Transverse colon (tissue), 4 donors: ENCODE measurements at regions not wholly inside any gene's neighbourhood (a gene's known extent, or its start where the extent isn't known, plus 50 kb on each side); places are given as distances from the start of the nearest gene placed in this dataset.

Source experiments
- DNase-seq: peaks from one replicate; pipeline ENCODE4 v3.0.0-alpha.2; 2019
- H3K27ac ChIP-seq, 4 donors: fragments of 200-600 bp; sonication (generic); 2 replicates each; pipeline ENCODE4 v1.5.1; 2016 to 2018; ENCODE audit warnings: inconsistent platforms in 4 of 4
- H3K27me3 ChIP-seq: fragments of 200-600 bp; sonication (generic); 2 replicates; pipeline ENCODE4 v1.5.1; 2017; ENCODE audit warnings: inconsistent platforms
- H3K36me3 ChIP-seq, 4 donors: fragments of 200-600 bp; sonication (generic); 2 replicates each; pipeline ENCODE4 v1.5.1; 2017 to 2019; ENCODE audit warnings: inconsistent platforms in 4 of 4
- H3K4me1 ChIP-seq, 4 donors: fragments of 200-600 bp; sonication (generic); 2 replicates each; pipeline ENCODE4 v1.5.1; 2017 to 2020; ENCODE audit warnings: inconsistent platforms in 4 of 4
- H3K4me3 ChIP-seq, 4 donors: fragments of 200-600 bp; sonication (generic); 1 replicate in 1 of 4; 2 replicates in 3 of 4; pipeline versions ENCODE4 v1.5.1 to v1.6.1; 2017 to 2019; ENCODE audit warnings: inconsistent platforms in 4 of 4
- H3K9me3 ChIP-seq, 2 donors: fragments of 200-600 bp; sonication (generic); 2 replicates each; pipeline ENCODE4 v1.5.1; 2017 to 2019; ENCODE audit warnings: inconsistent platforms in 2 of 2
- EP300 ChIP-seq: sonication (generic); formaldehyde crosslinking; IDR thresholded peaks from one replicate; pipeline ENCODE4 v1.6.1; 2017; ENCODE audit warnings: antibody characterized with exemption, low read depth
- POLR2A ChIP-seq: fragments of 450-650 bp; IDR thresholded peaks from one replicate; pipeline ENCODE4 v1.6.1; 2016; ENCODE audit warnings: antibody characterized with exemption, mild to moderate bottlenecking, moderate library complexity
- POLR2AphosphoS5 ChIP-seq, 3 donors: sonication (generic); formaldehyde crosslinking; IDR thresholded peaks; one replicate each; pipeline ENCODE4 v1.6.1; 2016; ENCODE audit warnings: antibody characterized with exemption in 3 of 3
- WGBS, 2 donors: methylation state at CpG; one replicate each; pipeline ENCODE4 v1.1.5; 2018; ENCODE audit warnings: low coverage in 1 of 2; 5-methylcytosine and 5-hydroxymethylcytosine counted together
- in situ Hi-C, 4 donors: fragments of 200-750 bp; cut with MboI; loops; one replicate each; pipeline versions ENCODE4 v1.15.0 to v1.15.1; 2017; ENCODE audit warnings: low sequenced_read_pairs in 3 of 4, low pct_ligation_motif_present in 1 of 4, low pct_unique_long_range_greater_than_20kb in 1 of 4
- intact Hi-C: fragments of 100-400 bp; cut with DNase I; formaldehyde crosslinking; loops from one replicate; pipeline ENCODE4 v1.15.1; 2023; ENCODE audit warnings: low total_unique reads
- TF ChIP-seq, protein P1 (sequence below), 5 experiments: fragments of 200-600 bp in 3 of 5; fragments of 450-650 bp in 2 of 5; sonication (generic) in 3 of 5; IDR thresholded peaks; 1 replicate in 2 of 5; 2 replicates in 3 of 5; pipeline ENCODE4 v1.5.1; 2016 to 2017; ENCODE audit warnings: antibody characterized with exemption in 5 of 5, inconsistent platforms in 3 of 5, mild to moderate bottlenecking in 2 of 5, moderate library complexity in 1 of 5

GRCh38 chr4:124295413-124295812 is 417.1 kb downstream of the ANKRD50 start:
- DNase-seq: no peak
- in situ Hi-C loops: no loop called here
- Histone ChIP-seq H3K27me3 (no peaks in the 10 kb centered on the region), H3K4me1 (no peaks in the 10 kb centered on the region), H3K9me3 (no peaks in the 10 kb centered on the region), H3K27ac (no peak overlapping the region), H3K36me3 (no peaks in the 10 kb centered on the region), H3K4me3 (no peak overlapping the region)
- intact Hi-C loops: no loop called here
- WGBS, 2 donors: 80 to 82% methylated on average over 1 of the region's 1 CpG
- TF ChIP-seq, protein P1, sequence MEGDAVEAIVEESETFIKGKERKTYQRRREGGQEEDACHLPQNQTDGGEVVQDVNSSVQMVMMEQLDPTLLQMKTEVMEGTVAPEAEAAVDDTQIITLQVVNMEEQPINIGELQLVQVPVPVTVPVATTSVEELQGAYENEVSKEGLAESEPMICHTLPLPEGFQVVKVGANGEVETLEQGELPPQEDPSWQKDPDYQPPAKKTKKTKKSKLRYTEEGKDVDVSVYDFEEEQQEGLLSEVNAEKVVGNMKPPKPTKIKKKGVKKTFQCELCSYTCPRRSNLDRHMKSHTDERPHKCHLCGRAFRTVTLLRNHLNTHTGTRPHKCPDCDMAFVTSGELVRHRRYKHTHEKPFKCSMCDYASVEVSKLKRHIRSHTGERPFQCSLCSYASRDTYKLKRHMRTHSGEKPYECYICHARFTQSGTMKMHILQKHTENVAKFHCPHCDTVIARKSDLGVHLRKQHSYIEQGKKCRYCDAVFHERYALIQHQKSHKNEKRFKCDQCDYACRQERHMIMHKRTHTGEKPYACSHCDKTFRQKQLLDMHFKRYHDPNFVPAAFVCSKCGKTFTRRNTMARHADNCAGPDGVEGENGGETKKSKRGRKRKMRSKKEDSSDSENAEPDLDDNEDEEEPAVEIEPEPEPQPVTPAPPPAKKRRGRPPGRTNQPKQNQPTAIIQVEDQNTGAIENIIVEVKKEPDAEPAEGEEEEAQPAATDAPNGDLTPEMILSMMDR (IDR thresholded peaks at IDR 0.05): no peak
- no peak for TF ChIP-seq POLR2A
- no peak for TF ChIP-seq EP300
- TF ChIP-seq POLR2AphosphoS5 (IDR thresholded peaks at IDR 0.05): no peak

GRCh38 chr4:124304941-124305340 is 407.6 kb downstream of the ANKRD50 start:
- DNase-seq: no peak
- no peak for TF ChIP-seq EP300
- TF ChIP-seq POLR2AphosphoS5 (IDR thresholded peaks at IDR 0.05): no peak
- TF ChIP-seq, protein P1 (IDR thresholded peaks at IDR 0.05): no peak
- no peak for TF ChIP-seq POLR2A
- in situ Hi-C loops: no loop called here
- no peak overlapping the region for H3K4me3 ChIP-seq
- intact Hi-C loops: no loop called here
- H3K27me3 ChIP-seq: no peaks in the 10 kb centered on the region
- H3K36me3 ChIP-seq: no peaks in the 10 kb centered on the region
- H3K27ac ChIP-seq: no peak overlapping the region
- H3K9me3 ChIP-seq: no peaks in the 10 kb centered on the region
- no peaks in the 10 kb centered on the region for H3K4me1 ChIP-seq
- 56 to 66% methylated on average over 3 of the region's 3 CpGs for WGBS, 2 donors

GRCh38 chr4:124306352-124306751 is 406.2 kb downstream of the ANKRD50 start:
- H3K4me1 ChIP-seq: no peaks in the 10 kb centered on the region
- intact Hi-C loops (no loop called here), in situ Hi-C loops (no loop called here)

DNA sequence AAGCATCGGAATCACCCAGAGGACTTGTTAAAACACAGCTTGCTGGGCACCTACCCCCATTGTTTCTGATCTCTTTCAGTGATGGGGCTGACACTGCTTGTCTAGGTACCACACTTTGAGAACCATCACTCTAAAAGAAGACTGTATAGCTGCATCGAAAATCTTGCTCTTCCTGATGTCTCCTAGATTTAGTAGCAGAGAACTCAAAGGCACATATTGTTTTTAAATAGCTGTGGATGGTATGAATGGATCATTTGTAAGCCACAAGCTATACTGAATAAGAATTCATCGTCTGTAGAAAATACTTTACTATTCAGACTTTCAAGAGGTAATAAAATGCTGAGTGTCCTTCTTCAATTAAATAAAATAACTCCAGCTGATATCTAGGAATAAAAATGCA is 405.4 kb downstream of the ANKRD50 start:
- WGBS, 2 donors: 68 to 74% methylated on average over 3 of the region's 3 CpGs
- TF ChIP-seq EP300 (no peak), POLR2A (no peak), POLR2AphosphoS5 (IDR thresholded peaks at IDR 0.05) (no peak)
- TF ChIP-seq, protein P1 (IDR thresholded peaks at IDR 0.05): no peak
- intact Hi-C loops (no loop called here), in situ Hi-C loops (no loop called here)
- H3K4me1 ChIP-seq: no peaks in the 10 kb centered on the region
- H3K4me3 ChIP-seq: no peak overlapping the region
- H3K27me3 ChIP-seq: no peaks in the 10 kb centered on the region
- no peak overlapping the region for H3K27ac ChIP-seq
- no peaks in the 10 kb centered on the region for H3K36me3 ChIP-seq
- H3K9me3 ChIP-seq: no peaks in the 10 kb centered on the region
- no peak for DNase-seq

More at GRCh38 chr4:124306352-124306751, 406.2 kb downstream of the ANKRD50 start:
- no peaks in the 10 kb centered on the region for H3K27me3 ChIP-seq
- H3K36me3 ChIP-seq: no peaks in the 10 kb centered on the region
- no peaks in the 10 kb centered on the region for H3K9me3 ChIP-seq
- no peak for TF ChIP-seq POLR2AphosphoS5 (IDR thresholded peaks at IDR 0.05)
- no peak overlapping the region for H3K27ac ChIP-seq
- DNase-seq: no peak
- no peak overlapping the region for H3K4me3 ChIP-seq
- 59 to 80% methylated on average over 1 of the region's 1 CpG for WGBS, 2 donors

- intact Hi-C loops: no loop called here
- Histone ChIP-seq H3K9me3 (no peaks in the 10 kb centered on the region), H3K27ac (no peak overlapping the region), H3K4me3 (no peak overlapping the region), H3K27me3 (no peaks in the 10 kb centered on the region), H3K36me3 (no peaks in the 10 kb centered on the region), H3K4me1 (no peaks in the 10 kb centered on the region)
- 80 to 92% methylated on average over 1 of the region's 1 CpG for WGBS, 2 donors
- no peak for TF ChIP-seq POLR2A
- TF ChIP-seq, protein P1 (IDR thresholded peaks at IDR 0.05): no peak
- no peak for TF ChIP-seq POLR2AphosphoS5 (IDR thresholded peaks at IDR 0.05)
- TF ChIP-seq EP300: no peak
- no peak for DNase-seq
- in situ Hi-C loops: no loop called here
Observed at GRCh38 chr4:124318292-124318691, 394.2 kb downstream of the ANKRD50 start.
